ENCODE measurements at regions not wholly inside any gene's neighbourhood (a gene's known extent, or its start where the extent isn't known, plus 50 kb on each side); places are given as distances from the start of the nearest gene placed in this dataset.

DNA sequence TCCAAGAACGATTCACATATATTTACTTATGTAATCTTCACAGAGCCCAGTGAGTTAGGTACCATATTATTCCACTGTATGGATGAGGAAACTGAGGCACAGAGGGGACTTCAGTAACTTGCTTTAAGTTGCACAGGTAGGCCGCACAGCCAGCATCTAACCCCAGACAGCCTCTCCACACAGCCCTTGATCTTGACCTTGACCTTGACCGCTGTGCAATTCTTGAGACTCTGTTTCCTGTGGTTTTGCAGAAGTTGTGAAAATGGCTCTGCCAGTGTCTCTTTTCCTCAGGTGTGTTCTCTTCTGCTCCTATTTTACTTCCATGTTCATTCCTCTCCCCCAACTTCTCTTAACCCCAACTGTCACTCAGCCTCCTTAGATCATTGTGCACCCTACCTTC is 206.5 kb downstream of the SOX11 start:
- DNase-seq (ENCODE audit: low read depth, low spot score) (no peak), ATAC-seq (no peak)
- ChIA-PET POLR2A (no interaction called here), CTCF (no interaction called here)
- H3K36me3 ChIP-seq (ENCODE audit: control insufficient read depth, insufficient read depth, low read length) = no peaks in the 10 kb centered on the region
- intact Hi-C loops (cut with micrococcal nuclease; ENCODE audit: unreplicated experiment) = no loop called here
- H3K27ac ChIP-seq (ENCODE audit: low read length) = no peak overlapping the region
- H3K9me3 ChIP-seq (ENCODE audit: control insufficient read depth, insufficient read depth, low read depth, low read length) = no peaks in the 10 kb centered on the region
- TF ChIP-seq, protein P1, sequence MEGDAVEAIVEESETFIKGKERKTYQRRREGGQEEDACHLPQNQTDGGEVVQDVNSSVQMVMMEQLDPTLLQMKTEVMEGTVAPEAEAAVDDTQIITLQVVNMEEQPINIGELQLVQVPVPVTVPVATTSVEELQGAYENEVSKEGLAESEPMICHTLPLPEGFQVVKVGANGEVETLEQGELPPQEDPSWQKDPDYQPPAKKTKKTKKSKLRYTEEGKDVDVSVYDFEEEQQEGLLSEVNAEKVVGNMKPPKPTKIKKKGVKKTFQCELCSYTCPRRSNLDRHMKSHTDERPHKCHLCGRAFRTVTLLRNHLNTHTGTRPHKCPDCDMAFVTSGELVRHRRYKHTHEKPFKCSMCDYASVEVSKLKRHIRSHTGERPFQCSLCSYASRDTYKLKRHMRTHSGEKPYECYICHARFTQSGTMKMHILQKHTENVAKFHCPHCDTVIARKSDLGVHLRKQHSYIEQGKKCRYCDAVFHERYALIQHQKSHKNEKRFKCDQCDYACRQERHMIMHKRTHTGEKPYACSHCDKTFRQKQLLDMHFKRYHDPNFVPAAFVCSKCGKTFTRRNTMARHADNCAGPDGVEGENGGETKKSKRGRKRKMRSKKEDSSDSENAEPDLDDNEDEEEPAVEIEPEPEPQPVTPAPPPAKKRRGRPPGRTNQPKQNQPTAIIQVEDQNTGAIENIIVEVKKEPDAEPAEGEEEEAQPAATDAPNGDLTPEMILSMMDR (IDR thresholded peaks at IDR 0.05) = no peak
- TF ChIP-seq TCF7L2 (IDR thresholded peaks at IDR 0.05; ENCODE audit: low read depth, low read length) = no peak
- no peak for TF ChIP-seq SIN3A (IDR thresholded peaks at IDR 0.05; ENCODE audit: borderline replicate concordance, insufficient read depth, low read depth, low read length)
- TF ChIP-seq, protein P2, sequence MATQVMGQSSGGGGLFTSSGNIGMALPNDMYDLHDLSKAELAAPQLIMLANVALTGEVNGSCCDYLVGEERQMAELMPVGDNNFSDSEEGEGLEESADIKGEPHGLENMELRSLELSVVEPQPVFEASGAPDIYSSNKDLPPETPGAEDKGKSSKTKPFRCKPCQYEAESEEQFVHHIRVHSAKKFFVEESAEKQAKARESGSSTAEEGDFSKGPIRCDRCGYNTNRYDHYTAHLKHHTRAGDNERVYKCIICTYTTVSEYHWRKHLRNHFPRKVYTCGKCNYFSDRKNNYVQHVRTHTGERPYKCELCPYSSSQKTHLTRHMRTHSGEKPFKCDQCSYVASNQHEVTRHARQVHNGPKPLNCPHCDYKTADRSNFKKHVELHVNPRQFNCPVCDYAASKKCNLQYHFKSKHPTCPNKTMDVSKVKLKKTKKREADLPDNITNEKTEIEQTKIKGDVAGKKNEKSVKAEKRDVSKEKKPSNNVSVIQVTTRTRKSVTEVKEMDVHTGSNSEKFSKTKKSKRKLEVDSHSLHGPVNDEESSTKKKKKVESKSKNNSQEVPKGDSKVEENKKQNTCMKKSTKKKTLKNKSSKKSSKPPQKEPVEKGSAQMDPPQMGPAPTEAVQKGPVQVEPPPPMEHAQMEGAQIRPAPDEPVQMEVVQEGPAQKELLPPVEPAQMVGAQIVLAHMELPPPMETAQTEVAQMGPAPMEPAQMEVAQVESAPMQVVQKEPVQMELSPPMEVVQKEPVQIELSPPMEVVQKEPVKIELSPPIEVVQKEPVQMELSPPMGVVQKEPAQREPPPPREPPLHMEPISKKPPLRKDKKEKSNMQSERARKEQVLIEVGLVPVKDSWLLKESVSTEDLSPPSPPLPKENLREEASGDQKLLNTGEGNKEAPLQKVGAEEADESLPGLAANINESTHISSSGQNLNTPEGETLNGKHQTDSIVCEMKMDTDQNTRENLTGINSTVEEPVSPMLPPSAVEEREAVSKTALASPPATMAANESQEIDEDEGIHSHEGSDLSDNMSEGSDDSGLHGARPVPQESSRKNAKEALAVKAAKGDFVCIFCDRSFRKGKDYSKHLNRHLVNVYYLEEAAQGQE (IDR thresholded peaks at IDR 0.05; ENCODE audit: insufficient read depth in 1 of 2, low read depth in 2 of 2, low read length in 1 of 2) = no peak
- no peak for TF ChIP-seq POLR2AphosphoS5 (IDR thresholded peaks at IDR 0.05; ENCODE audit: low read depth, low read length)
- no TSS peak for BruUV-seq (replicated peaks)
- no peak overlapping the region for H3K4me3 ChIP-seq (ENCODE audit: low read depth in 2 of 2, low read length in 2 of 2)
- H3K27me3 ChIP-seq (ENCODE audit: control insufficient read depth, insufficient read depth, low read length) = no peaks in the 10 kb centered on the region
- in situ Hi-C loops (cut with HindIII; ENCODE audit: low pct_unique_long_range_greater_than_20kb, low sequenced_read_pairs) = no loop called here
- H3K4me1 ChIP-seq (ENCODE audit: control insufficient read depth, insufficient read depth, low read length) = no peaks in the 10 kb centered on the region

DNA sequence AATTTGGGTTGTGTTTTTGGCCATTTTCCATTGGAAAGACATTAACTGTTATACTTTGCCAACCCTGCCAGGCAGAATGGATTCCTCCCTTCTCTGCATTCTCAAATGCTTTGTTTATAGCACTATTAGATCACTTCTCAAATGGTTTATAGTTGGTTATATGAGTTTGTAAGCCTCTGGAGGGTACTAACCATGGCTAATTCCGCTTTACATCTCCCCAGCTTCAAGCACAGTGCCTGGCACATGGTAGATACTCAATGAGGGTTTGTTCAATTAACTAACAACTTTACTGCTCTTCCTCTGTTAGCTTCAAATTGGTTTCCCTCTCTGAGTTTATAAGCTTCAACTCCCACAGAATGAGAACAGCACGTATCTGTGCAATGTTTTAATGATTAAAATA is 213.5 kb downstream of the SOX11 start:
- in situ Hi-C loops (cut with HindIII; ENCODE audit: low pct_unique_long_range_greater_than_20kb, low sequenced_read_pairs) (no loop called here), intact Hi-C loops (cut with micrococcal nuclease; ENCODE audit: unreplicated experiment) (no loop called here)
- H3K36me3 ChIP-seq (ENCODE audit: control insufficient read depth, insufficient read depth, low read length) = no peaks in the 10 kb centered on the region
- ATAC-seq = no peak
- no TSS peak for BruUV-seq (replicated peaks)
- no peaks in the 10 kb centered on the region for H3K27me3 ChIP-seq (ENCODE audit: control insufficient read depth, insufficient read depth, low read length)
- TF ChIP-seq POLR2AphosphoS5 (IDR thresholded peaks at IDR 0.05; ENCODE audit: low read depth, low read length) (no peak), SIN3A (IDR thresholded peaks at IDR 0.05; ENCODE audit: borderline replicate concordance, insufficient read depth, low read depth, low read length) (no peak), TCF7L2 (IDR thresholded peaks at IDR 0.05; ENCODE audit: low read depth, low read length) (no peak)
- CTCF ChIA-PET = no interaction called here
- H3K4me3 ChIP-seq (ENCODE audit: low read depth in 2 of 2, low read length in 2 of 2) = no peak overlapping the region
- POLR2A ChIA-PET = no interaction called here
- no peaks in the 10 kb centered on the region for H3K9me3 ChIP-seq (ENCODE audit: control insufficient read depth, insufficient read depth, low read depth, low read length)
- no peak for DNase-seq (ENCODE audit: low read depth, low spot score)
- H3K4me1 ChIP-seq (ENCODE audit: control insufficient read depth, insufficient read depth, low read length) = no peaks in the 10 kb centered on the region
- H3K27ac ChIP-seq (ENCODE audit: low read length) = no peak overlapping the region

DNA sequence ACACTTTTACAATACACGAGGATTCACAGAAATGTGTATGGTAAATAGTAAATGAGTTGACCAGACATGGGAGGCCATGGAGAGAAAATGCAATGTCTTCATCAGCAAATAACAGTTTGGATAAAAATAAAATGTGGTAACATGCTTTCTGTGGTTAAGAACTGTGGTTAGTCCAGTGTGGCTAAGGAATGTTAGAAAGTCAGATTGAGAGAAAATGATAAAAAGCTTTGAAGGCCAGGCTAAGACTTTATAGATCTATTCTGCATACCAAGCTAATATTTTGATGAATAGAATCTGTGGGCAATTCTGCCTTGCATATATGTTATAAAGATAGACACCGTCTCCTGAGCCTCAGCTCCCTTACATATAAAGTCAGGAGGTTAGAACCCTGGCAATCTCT is 215.9 kb downstream of the SOX11 start:
- POLR2A ChIA-PET = no interaction called here
- CTCF ChIA-PET = no interaction called here
- in situ Hi-C loops (cut with HindIII; ENCODE audit: low pct_unique_long_range_greater_than_20kb, low sequenced_read_pairs) = no loop called here
- TF ChIP-seq, protein P2 (IDR thresholded peaks at IDR 0.05; ENCODE audit: insufficient read depth in 1 of 2, low read depth in 2 of 2, low read length in 1 of 2) = no peak
- TF ChIP-seq SIN3A (IDR thresholded peaks at IDR 0.05; ENCODE audit: borderline replicate concordance, insufficient read depth, low read depth, low read length) (no peak), POLR2AphosphoS5 (IDR thresholded peaks at IDR 0.05; ENCODE audit: low read depth, low read length) (no peak), TCF7L2 (IDR thresholded peaks at IDR 0.05; ENCODE audit: low read depth, low read length) (no peak)
- TF ChIP-seq, protein P1 (IDR thresholded peaks at IDR 0.05) = no peak
- Histone ChIP-seq H3K9me3 (ENCODE audit: control insufficient read depth, insufficient read depth, low read depth, low read length) (no peaks in the 10 kb centered on the region), H3K4me1 (ENCODE audit: control insufficient read depth, insufficient read depth, low read length) (no peaks in the 10 kb centered on the region), H3K27ac (ENCODE audit: low read length) (no peak overlapping the region), H3K4me3 (ENCODE audit: low read depth in 2 of 2, low read length in 2 of 2) (no peak overlapping the region), H3K27me3 (ENCODE audit: control insufficient read depth, insufficient read depth, low read length) (no peaks in the 10 kb centered on the region), H3K36me3 (ENCODE audit: control insufficient read depth, insufficient read depth, low read length) (no peaks in the 10 kb centered on the region)
- ATAC-seq (no peak), DNase-seq (ENCODE audit: low read depth, low spot score) (no peak)
- BruUV-seq (replicated peaks) = no TSS peak
- intact Hi-C loops (cut with micrococcal nuclease; ENCODE audit: unreplicated experiment) = no loop called here
